ENCODE measurements at regions not wholly inside any gene's neighbourhood (a gene's known extent, or its start where the extent isn't known, plus 50 kb on each side); places are given as distances from the start of the nearest gene placed in this dataset.

DNA sequence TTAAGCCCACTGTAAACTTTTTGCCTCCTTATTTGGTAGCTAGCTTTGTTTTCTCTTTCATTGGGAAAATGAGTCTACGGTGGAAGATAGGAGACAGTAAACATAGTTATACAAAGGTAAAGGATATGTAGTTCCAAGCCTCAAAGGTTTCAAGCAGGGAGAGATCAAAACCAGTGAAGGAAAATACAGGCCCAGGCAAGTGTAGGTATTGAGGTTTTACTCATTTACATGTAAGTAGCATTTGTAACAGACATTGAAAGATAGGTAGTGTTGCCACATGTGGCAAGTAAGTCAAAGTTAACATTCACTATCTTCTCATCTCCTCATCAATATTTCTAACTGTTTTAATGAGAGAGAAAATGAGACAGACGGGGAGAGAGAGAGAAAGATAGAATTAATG is 136.5 kb downstream of the RTL3 start:
- Histone ChIP-seq H3K4me1 (ENCODE audit: insufficient read depth, low read length) (peaks cover 6% of the 10 kb centered on the region), H3K27me3 (ENCODE audit: insufficient read depth, low read length, poor library complexity, severe bottlenecking) (no peaks in the 10 kb centered on the region), H3K36me3 (ENCODE audit: insufficient read depth, low read length) (no peaks in the 10 kb centered on the region), H3K27ac (ENCODE audit: low read depth, low read length) (no peak overlapping the region), H3K9me3 (ENCODE audit: low read length) (no peaks in the 10 kb centered on the region), H3K4me3 (ENCODE audit: low read length) (no peak overlapping the region)
- peaks cover 3 to 17% (median 4%) of the 10 kb centered on the region in 3 donors for H3K4me1 Mint-ChIP-seq
- ChIA-PET CTCF (no interaction called here), POLR2A (no interaction called here)
- H3K36me3 Mint-ChIP-seq = no peaks in the 10 kb centered on the region
- peaks cover 0 to 1% of the 10 kb centered on the region in 2 donors for H3K27me3 Mint-ChIP-seq
- no peak overlapping the region for H3K27ac Mint-ChIP-seq
- no peaks in the 10 kb centered on the region for H3K9me3 Mint-ChIP-seq
- H3K4me3 Mint-ChIP-seq = no peak overlapping the region
- no peak for DNase-seq

DNA sequence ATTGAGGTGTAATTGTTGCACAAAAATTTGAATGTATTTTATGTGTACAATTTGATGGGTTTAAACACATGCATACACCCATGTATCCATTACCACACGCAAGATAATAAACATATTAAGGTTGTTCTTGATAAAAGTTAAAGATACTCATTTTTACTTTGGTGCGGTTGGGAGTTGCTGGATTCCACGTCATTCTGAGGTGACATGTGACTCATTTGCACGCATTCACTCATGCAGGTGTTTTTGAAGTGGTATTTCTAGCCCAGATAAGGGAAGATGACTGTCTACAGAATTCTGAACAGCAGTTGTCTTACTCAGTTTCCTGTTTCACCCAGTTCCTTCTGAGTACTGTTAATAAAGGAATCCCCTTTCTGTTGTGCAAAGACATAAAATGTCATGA is 142.0 kb downstream of the RTL3 start:
- H3K9me3 ChIP-seq (ENCODE audit: low read length) = no peaks in the 10 kb centered on the region
- no peaks in the 10 kb centered on the region for H3K27me3 ChIP-seq (ENCODE audit: insufficient read depth, low read length, poor library complexity, severe bottlenecking)
- Mint-ChIP-seq H3K27me3 (no peaks in the 10 kb centered on the region), H3K36me3 (no peaks in the 10 kb centered on the region), H3K27ac (peak overlapping the region; percentile 16 to 97 (median 87)), H3K9me3 (no peaks in the 10 kb centered on the region), H3K4me1 (peaks cover 17 to 48% (median 31%) of the 10 kb centered on the region in 3 donors), H3K4me3 (peak overlapping the region; percentile 4 to 62 (median 12))
- ChIA-PET POLR2A (interaction anchor here (0.7 kb wide), 1 partner anchor 351 kb away, joined by 5 read pairs; no protein-coding TSS in a partner anchor), CTCF (no interaction called here)
- DNase-seq = peak; percentile 1 to 83 (median 77)
- peaks cover 19% of the 10 kb centered on the region for H3K4me1 ChIP-seq (ENCODE audit: insufficient read depth, low read length)
- no peaks in the 10 kb centered on the region for H3K36me3 ChIP-seq (ENCODE audit: insufficient read depth, low read length)
- H3K4me3 ChIP-seq (ENCODE audit: low read length) = no peak overlapping the region
- H3K27ac ChIP-seq (ENCODE audit: low read depth, low read length) = no peak overlapping the region

DNA sequence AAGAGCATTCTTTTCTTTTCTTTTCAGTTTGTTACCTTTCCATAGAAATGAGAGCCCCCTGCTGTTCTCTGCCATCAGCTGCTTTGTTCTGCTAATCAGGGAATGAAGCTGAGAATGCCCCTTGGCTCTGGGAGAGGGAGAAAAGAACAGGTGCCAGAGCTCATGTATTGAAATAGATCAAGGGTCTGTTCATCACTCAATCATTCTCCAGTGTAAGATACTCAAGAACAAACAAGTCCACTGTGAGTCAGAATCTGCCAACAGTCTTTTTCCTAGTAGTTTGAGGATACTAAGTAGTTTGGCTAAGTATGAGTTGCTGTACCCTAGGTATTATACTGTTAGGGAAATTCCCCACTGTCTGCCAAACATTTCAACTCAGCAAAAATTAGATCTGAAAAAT is 144.3 kb downstream of the RTL3 start:
- DNase-seq = no peak
- Histone ChIP-seq H3K27ac (ENCODE audit: low read depth, low read length) (no peak overlapping the region), H3K4me1 (ENCODE audit: insufficient read depth, low read length) (peaks cover 19% of the 10 kb centered on the region), H3K4me3 (ENCODE audit: low read length) (no peak overlapping the region), H3K27me3 (ENCODE audit: insufficient read depth, low read length, poor library complexity, severe bottlenecking) (no peaks in the 10 kb centered on the region), H3K36me3 (ENCODE audit: insufficient read depth, low read length) (no peaks in the 10 kb centered on the region), H3K9me3 (ENCODE audit: low read length) (no peaks in the 10 kb centered on the region)
- peaks cover 0 to 3% of the 10 kb centered on the region in 2 donors for H3K27me3 Mint-ChIP-seq
- peaks cover 17 to 48% (median 31%) of the 10 kb centered on the region in 3 donors for H3K4me1 Mint-ChIP-seq
- H3K9me3 Mint-ChIP-seq = no peaks in the 10 kb centered on the region
- H3K4me3 Mint-ChIP-seq = no peak overlapping the region
- no peaks in the 10 kb centered on the region for H3K36me3 Mint-ChIP-seq
- POLR2A ChIA-PET = no interaction called here
- CTCF ChIA-PET = interaction anchor here (0.6 kb wide), 1 partner anchor 887 kb away, joined by 3 read pairs; no protein-coding TSS in a partner anchor
- peak overlapping the region in 7 of 8 donors; percentile 11 to 87 (median 65) for H3K27ac Mint-ChIP-seq

- Histone ChIP-seq H3K4me3 (ENCODE audit: low read length) (no peak overlapping the region), H3K9me3 (ENCODE audit: low read length) (no peaks in the 10 kb centered on the region), H3K27me3 (ENCODE audit: insufficient read depth, low read length, poor library complexity, severe bottlenecking) (no peaks in the 10 kb centered on the region), H3K4me1 (ENCODE audit: insufficient read depth, low read length) (peaks cover 19% of the 10 kb centered on the region), H3K27ac (ENCODE audit: low read depth, low read length) (no peak overlapping the region), H3K36me3 (ENCODE audit: insufficient read depth, low read length) (no peaks in the 10 kb centered on the region)
- no peak for DNase-seq
- Mint-ChIP-seq H3K4me1 (peaks cover 17 to 48% (median 31%) of the 10 kb centered on the region in 3 donors), H3K27ac (peak overlapping the region in 6 of 8 donors; percentile 11 to 87 (median 58)), H3K36me3 (peaks cover 0 to 4% (median 0%) of the 10 kb centered on the region in 3 donors), H3K4me3 (no peak overlapping the region), H3K27me3 (peaks cover 0 to 3% of the 10 kb centered on the region in 2 donors), H3K9me3 (peaks cover 0 to 6% (median under 1%) of the 10 kb centered on the region in 5 donors)
- ChIA-PET CTCF (no interaction called here), POLR2A (no interaction called here)
Observed at GRCh38 chrX:78513971-78514738, 145.0 kb downstream of the RTL3 start.

DNA sequence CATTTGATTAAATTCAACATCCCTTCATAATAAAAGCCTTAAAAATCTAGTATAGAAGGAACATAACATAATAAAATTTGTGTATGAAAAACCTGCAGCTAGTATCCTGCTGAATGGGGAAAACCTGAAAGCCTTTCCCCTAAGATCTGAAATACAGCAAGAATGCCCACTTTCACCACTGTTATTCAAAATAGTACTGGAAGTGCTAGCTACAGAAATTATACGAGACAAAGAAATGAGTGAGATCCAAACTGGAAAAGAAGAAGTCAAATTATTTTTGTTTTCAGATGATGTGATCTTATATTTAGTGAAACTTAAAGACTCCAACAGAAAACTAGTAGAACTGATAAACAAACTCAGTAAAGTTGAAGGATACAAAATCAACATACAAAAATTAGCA is 152.9 kb downstream of the RTL3 start:
- Histone ChIP-seq H3K4me3 (ENCODE audit: low read length) (no peak overlapping the region), H3K36me3 (ENCODE audit: insufficient read depth, low read length) (no peaks in the 10 kb centered on the region), H3K4me1 (ENCODE audit: insufficient read depth, low read length) (no peaks in the 10 kb centered on the region), H3K27ac (ENCODE audit: low read depth, low read length) (no peak overlapping the region), H3K9me3 (ENCODE audit: low read length) (no peaks in the 10 kb centered on the region), H3K27me3 (ENCODE audit: insufficient read depth, low read length, poor library complexity, severe bottlenecking) (no peaks in the 10 kb centered on the region)
- CTCF ChIA-PET = no interaction called here
- H3K9me3 Mint-ChIP-seq = peaks cover 0 to 9% (median 3%) of the 10 kb centered on the region in 5 donors
- POLR2A ChIA-PET = no interaction called here
- H3K4me3 Mint-ChIP-seq = no peak overlapping the region
- H3K27me3 Mint-ChIP-seq = peaks cover 0 to under 1% of the 10 kb centered on the region in 2 donors
- no peak overlapping the region for H3K27ac Mint-ChIP-seq
- H3K4me1 Mint-ChIP-seq = no peaks in the 10 kb centered on the region
- no peak for DNase-seq
- peaks cover 0 to 4% (median 1%) of the 10 kb centered on the region in 3 donors for H3K36me3 Mint-ChIP-seq

DNA sequence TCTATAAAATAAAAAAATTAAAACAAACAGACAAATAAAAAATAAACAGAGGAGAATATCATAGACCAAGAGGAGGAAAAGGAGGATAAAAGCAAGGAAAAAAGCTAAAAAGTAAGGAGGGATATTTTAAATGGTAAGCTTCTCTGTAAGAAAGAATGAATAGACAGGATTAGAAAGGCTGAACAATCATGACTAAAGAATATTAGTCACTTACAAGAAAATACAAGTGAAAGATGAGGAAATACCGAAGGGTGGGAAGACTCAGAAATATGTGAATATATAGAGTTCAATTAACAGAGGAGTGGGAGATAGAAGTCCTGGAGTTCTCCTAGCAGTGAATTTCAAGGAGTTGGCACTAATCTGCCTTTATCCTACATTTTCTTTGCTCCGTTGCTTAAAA is 162.6 kb downstream of the RTL3 start:
- Histone ChIP-seq H3K9me3 (ENCODE audit: low read length) (no peaks in the 10 kb centered on the region), H3K27me3 (ENCODE audit: insufficient read depth, low read length, poor library complexity, severe bottlenecking) (no peaks in the 10 kb centered on the region), H3K4me3 (ENCODE audit: low read length) (no peak overlapping the region), H3K36me3 (ENCODE audit: insufficient read depth, low read length) (no peaks in the 10 kb centered on the region), H3K27ac (ENCODE audit: low read depth, low read length) (no peak overlapping the region), H3K4me1 (ENCODE audit: insufficient read depth, low read length) (no peaks in the 10 kb centered on the region)
- POLR2A ChIA-PET = no interaction called here
- Mint-ChIP-seq H3K4me3 (no peak overlapping the region), H3K36me3 (no peaks in the 10 kb centered on the region), H3K27me3 (peaks cover 0 to 8% of the 10 kb centered on the region in 2 donors), H3K4me1 (no peaks in the 10 kb centered on the region), H3K27ac (no peak overlapping the region), H3K9me3 (no peaks in the 10 kb centered on the region)
- DNase-seq = no peak
- CTCF ChIA-PET = no interaction called here

GRCh38 chrX:78493180-78493579 is 165.8 kb upstream of the CYSLTR1 start:
- Histone ChIP-seq H3K36me3 (ENCODE audit: insufficient read depth, low read length) (no peaks in the 10 kb centered on the region), H3K4me3 (ENCODE audit: low read length) (no peak overlapping the region), H3K27me3 (ENCODE audit: insufficient read depth, low read length, poor library complexity, severe bottlenecking) (no peaks in the 10 kb centered on the region), H3K27ac (ENCODE audit: low read depth, low read length) (no peak overlapping the region), H3K4me1 (ENCODE audit: insufficient read depth, low read length) (no peaks in the 10 kb centered on the region), H3K9me3 (ENCODE audit: low read length) (no peaks in the 10 kb centered on the region)
- POLR2A ChIA-PET = no interaction called here
- CTCF ChIA-PET = no interaction called here
- Mint-ChIP-seq H3K4me1 (no peaks in the 10 kb centered on the region), H3K9me3 (no peaks in the 10 kb centered on the region), H3K27ac (no peak overlapping the region), H3K4me3 (no peak overlapping the region), H3K27me3 (peaks cover 0 to 12% of the 10 kb centered on the region in 2 donors), H3K36me3 (no peaks in the 10 kb centered on the region)
- DNase-seq = no peak

- peaks cover 0 to 11% of the 10 kb centered on the region in 2 donors for H3K27me3 Mint-ChIP-seq
- Histone ChIP-seq H3K4me3 (ENCODE audit: low read length) (no peak overlapping the region), H3K36me3 (ENCODE audit: insufficient read depth, low read length) (no peaks in the 10 kb centered on the region), H3K9me3 (ENCODE audit: low read length) (no peaks in the 10 kb centered on the region), H3K27me3 (ENCODE audit: insufficient read depth, low read length, poor library complexity, severe bottlenecking) (no peaks in the 10 kb centered on the region), H3K27ac (ENCODE audit: low read depth, low read length) (no peak overlapping the region), H3K4me1 (ENCODE audit: insufficient read depth, low read length) (no peaks in the 10 kb centered on the region)
- no peak for DNase-seq
- ChIA-PET POLR2A (no interaction called here), CTCF (no interaction called here)
- no peak overlapping the region for H3K4me3 Mint-ChIP-seq
- H3K36me3 Mint-ChIP-seq = no peaks in the 10 kb centered on the region
- H3K9me3 Mint-ChIP-seq = peaks cover 0 to 8% (median 5%) of the 10 kb centered on the region in 5 donors
- H3K27ac Mint-ChIP-seq = no peak overlapping the region
- no peaks in the 10 kb centered on the region for H3K4me1 Mint-ChIP-seq
Observed at GRCh38 chrX:78476701-78477100, 149.3 kb upstream of the CYSLTR1 start.
